SK-N-SH (cell line): ENCODE measurements at regions not wholly inside any gene's neighbourhood (a gene's known extent, or its start where the extent isn't known, plus 50 kb on each side); places are given as distances from the start of the nearest gene placed in this dataset.

Experiments used
- CTCF ChIA-PET: fragments of 300-600, 350-600 bp; formaldehyde crosslinking; extraction: SDS; loops from one replicate; lab custom pipeline; 2021; lab: Yijun Ruan, JAX
- POLR2A ChIA-PET: fragments of 350-600 bp; sonication (Branson Sonifier 250); formaldehyde crosslinking; extraction: SDS; loops from one replicate; lab custom pipeline; 2020; ENCODE audit warnings: antibody characterized with exemption, inconsistent platforms; lab: Yijun Ruan, JAX
- DNase-seq: peaks from one replicate; pipeline ENCODE4 v3.0.0; 2012
- H2AFZ ChIP-seq: fragments of 200-600 bp; sonication (generic); 2 replicates; pipeline ENCODE4 v1.8.1; 2016; ENCODE audit warnings: antibody characterized with exemption, mild to moderate bottlenecking, low read depth
- H3F3A ChIP-seq: fragments of 200-600 bp; sonication (generic); replicated peaks from 2 replicates; pipeline ENCODE3; 2016; ENCODE audit warnings: antibody characterized with exemption, mild to moderate bottlenecking; ENCODE audit not compliant: insufficient read depth
- H3K27ac ChIP-seq, 2 experiments: fragments of 200-500 bp in 1 of 2; fragments of 200-600 bp in 1 of 2; sonication (Bioruptor generic) in 1 of 2; sonication (generic), shearing (Covaris generic) in 1 of 2; 2 replicates each; pipeline versions ENCODE4 v1.5.1 to v1.6.1; 2014 to 2016; ENCODE audit warnings: low read depth in 2 of 2, inconsistent platforms in 1 of 2, low read length in 1 of 2, mild to moderate bottlenecking in 1 of 2, mixed read lengths in 1 of 2
- H3K27me3 ChIP-seq: fragments of 200-600 bp; sonication (generic), shearing (Covaris generic); 2 replicates; pipeline ENCODE4 v1.6.1; 2016; ENCODE audit warnings: mixed run types; ENCODE audit not compliant: insufficient read depth
- H3K36me3 ChIP-seq, 2 experiments: fragments of 200-500 bp in 1 of 2; fragments of 200-600 bp in 1 of 2; sonication (Bioruptor generic) in 1 of 2; sonication (generic) in 1 of 2; replicated peaks in 1 of 2; 2 replicates each; pipeline versions ENCODE3 to v1.5.1; 2014 to 2016; ENCODE audit warnings: low read length in 1 of 2, mild to moderate bottlenecking in 1 of 2; ENCODE audit not compliant: insufficient read depth in 2 of 2, control insufficient read depth in 1 of 2
- H3K4me1 ChIP-seq, 2 experiments: fragments of 200-500 bp in 1 of 2; fragments of 200-600 bp in 1 of 2; sonication (Bioruptor generic) in 1 of 2; sonication (generic), shearing (Covaris generic) in 1 of 2; 2 replicates each; pipeline versions ENCODE4 v1.5.1 to v1.6.1; 2014 to 2016; ENCODE audit warnings: low read depth in 1 of 2, low read length in 1 of 2, mixed run types in 1 of 2; ENCODE audit not compliant: insufficient read depth in 2 of 2, control insufficient read depth in 1 of 2
- H3K4me2 ChIP-seq: fragments of 200-600 bp; sonication (generic), shearing (Covaris generic); 2 replicates; pipeline ENCODE4 v1.6.1; 2017; ENCODE audit warnings: mixed run types
- H3K4me3 ChIP-seq, 2 experiments: fragments of 200-500 bp in 1 of 2; fragments of 200-600 bp in 1 of 2; sonication (Bioruptor generic) in 1 of 2; sonication (generic), shearing (Covaris generic) in 1 of 2; 2 replicates each; pipeline versions ENCODE4 v1.5.1 to v1.8.1; 2014 to 2016; ENCODE audit warnings: low read depth in 2 of 2, inconsistent platforms in 1 of 2, low read length in 1 of 2, mild to moderate bottlenecking in 1 of 2, mixed read lengths in 1 of 2, moderate library complexity in 1 of 2
- H3K79me2 ChIP-seq: fragments of 200-600 bp; sonication (generic); 2 replicates; pipeline ENCODE4 v1.8.1; 2017; ENCODE audit warnings: mild to moderate bottlenecking; ENCODE audit not compliant: insufficient read depth
- H3K9ac ChIP-seq: fragments of 200-600 bp; sonication (generic); 2 replicates; pipeline ENCODE4 v1.6.1; 2017; ENCODE audit warnings: mixed run types
- H3K9me2 ChIP-seq: fragments of 200-600 bp; sonication (generic); 2 replicates; pipeline ENCODE4 v1.6.1; 2017; ENCODE audit warnings: mixed run types
- H3K9me3 ChIP-seq: fragments of 200-600 bp; sonication (generic); 2 replicates; pipeline ENCODE4 v1.6.1; 2017; ENCODE audit warnings: mixed run types, mild to moderate bottlenecking, moderate library complexity
- H4K20me1 ChIP-seq: fragments of 200-600 bp; sonication (generic); 2 replicates; pipeline ENCODE4 v1.6.1; 2017; ENCODE audit warnings: mild to moderate bottlenecking, mixed run types; ENCODE audit not compliant: insufficient read depth
- ELF1 ChIP-seq: IDR thresholded peaks from 2 replicates; pipeline ENCODE4 v1.4.0; 2012
- EP300 ChIP-seq, 2 experiments: IDR thresholded peaks; 2 replicates each; pipeline versions ENCODE4 v1.4.0 to v1.6.1; 2012; ENCODE audit warnings: borderline replicate concordance in 1 of 2, low read depth in 1 of 2, low read length in 1 of 2
- EZH2phosphoT487 ChIP-seq: fragments of 200-600 bp; sonication (generic); IDR thresholded peaks from 2 replicates; pipeline ENCODE4 v1.6.1; 2017; ENCODE audit warnings: low read depth, mixed run types, mild to moderate bottlenecking, antibody characterized with exemption, moderate library complexity, borderline replicate concordance
- FOXJ3 ChIP-seq: sonication (generic); formaldehyde crosslinking; IDR thresholded peaks from 2 replicates; pipeline ENCODE4 v1.5.1; 2020; ENCODE audit warnings: mild to moderate bottlenecking, missing genetic modification reagents
- FOXM1 ChIP-seq: IDR thresholded peaks from 2 replicates; pipeline ENCODE4 v1.4.0; 2012; ENCODE audit warnings: low read depth, mild to moderate bottlenecking
- JUND ChIP-seq: IDR thresholded peaks from 2 replicates; pipeline ENCODE4 v1.4.0; 2012
- MAX ChIP-seq: IDR thresholded peaks from 2 replicates; pipeline ENCODE4 v1.4.0; 2012; ENCODE audit warnings: low read depth
- MEF2A ChIP-seq: IDR thresholded peaks from 2 replicates; pipeline ENCODE4 v1.4.0; 2012; ENCODE audit warnings: low read depth, borderline replicate concordance
- NFIC ChIP-seq: IDR thresholded peaks from 2 replicates; pipeline ENCODE4 v1.4.0; 2012; ENCODE audit warnings: borderline replicate concordance
- NRF1 ChIP-seq: IDR thresholded peaks from 2 replicates; pipeline ENCODE4 v1.6.1; 2012; ENCODE audit warnings: low read depth, mild to moderate bottlenecking, low read length
- POLR2AphosphoS5 ChIP-seq: IDR thresholded peaks from 2 replicates; pipeline ENCODE4 v1.6.1; 2012; ENCODE audit warnings: low read depth, low read length
- RCOR1 ChIP-seq: fragments of 150-350 bp; IDR thresholded peaks from 2 replicates; pipeline ENCODE4 v1.6.1; 2017; ENCODE audit warnings: antibody characterized with exemption, low read length
- SMC3 ChIP-seq: IDR thresholded peaks from 2 replicates; pipeline ENCODE4 v1.6.1; 2012; ENCODE audit warnings: low read depth, low read length, improper control_type of control experiment
- TCF12 ChIP-seq: IDR thresholded peaks from 2 replicates; pipeline ENCODE4 v1.4.0; 2012
- USF1 ChIP-seq: IDR thresholded peaks from 2 replicates; pipeline ENCODE4 v1.4.0; 2012; ENCODE audit warnings: low read depth, borderline replicate concordance
- USF2 ChIP-seq: fragments of 150-350 bp; IDR thresholded peaks from 2 replicates; pipeline ENCODE4 v1.6.1; 2017; ENCODE audit warnings: antibody characterized with exemption, low read length, low read depth, borderline replicate concordance
- ZBTB33 ChIP-seq: IDR thresholded peaks from 2 replicates; pipeline ENCODE4 v1.4.0; 2012; ENCODE audit warnings: low read depth, borderline replicate concordance
- WGBS: methylation state at CpG from one replicate; pipeline ENCODE4 v1.1.6; 2017; ENCODE audit warnings: low lambda C conversion rate; 5-methylcytosine and 5-hydroxymethylcytosine counted together

- H3K36me3 ChIP-seq: no peaks in the 10 kb centered on the region
- H3K4me2 ChIP-seq: no peak overlapping the region
- DNase-seq: no peak
- ChIA-PET POLR2A (no interaction called here), CTCF (interaction anchor here (0.6 to 0.7 kb wide), 2 partner anchors 52 to 431 kb away, joined by 3 read pairs; no protein-coding TSS in a partner anchor)
- no peaks in the 10 kb centered on the region for H4K20me1 ChIP-seq
- H3K9me2 ChIP-seq: no peaks in the 10 kb centered on the region
- H3F3A ChIP-seq: no peaks in the 10 kb centered on the region
- H2AFZ ChIP-seq: no peak overlapping the region
- TF ChIP-seq EZH2phosphoT487 (no peak), FOXJ3 (CRISPR knock-in tag) (no peak), MAX (no peak), FOXM1 (no peak), USF2 (no peak), EP300 (IDR thresholded peaks at IDR 0.05; ENCODE audit: borderline replicate concordance in 1 of 2, low read depth in 1 of 2, low read length in 1 of 2) (no peak), ZBTB33 (no peak), RCOR1 (no peak), MEF2A (no peak), POLR2AphosphoS5 (no peak), SMC3 (no peak), NFIC (no peak), USF1 (no peak), ELF1 (no peak), NRF1 (no peak), TCF12 (no peak), JUND (no peak)
- H3K4me1 ChIP-seq: peaks cover 0 to 2% of the 10 kb centered on the region in 2 experiments; a peak in 1 of 4 replicates
- H3K9ac ChIP-seq: no peak overlapping the region
- H3K4me3 ChIP-seq: no peak overlapping the region
- 19% methylated on average over 2 of the region's 2 CpGs for WGBS
- no peaks in the 10 kb centered on the region for H3K27me3 ChIP-seq
- no peaks in the 10 kb centered on the region for H3K79me2 ChIP-seq
- H3K9me3 ChIP-seq: no peaks in the 10 kb centered on the region
- H3K27ac ChIP-seq: no peak overlapping the region
Observed at GRCh38 chr16:75948441-75948840, 222.2 kb upstream of the CPHXL start.
